Astrocyte (in vitro differentiated cells and primary cell): ENCODE measurements at regions not wholly inside any gene's neighbourhood (a gene's known extent, or its start where the extent isn't known, plus 50 kb on each side); places are given as distances from the start of the nearest gene placed in this dataset.
A peak's percentile ranks its signal among the peaks of the same experiment; 100 is the strongest.

Source experiments
- DNase-seq: peaks from one replicate; pipeline ENCODE4 v3.0.0-alpha.2; 2010; ENCODE audit warnings: low read depth
- FAIRE-seq: peaks from 2 replicates; lab custom pipeline; 2011; peaks lifted over from hg19 to GRCh38; lab: Jason Lieb, UNC
- H2AFZ ChIP-seq: 2 replicates; pipeline ENCODE4 v1.6.0; 2012; ENCODE audit warnings: low read depth, low read length, inconsistent platforms
- H3K27ac ChIP-seq: 2 replicates; pipeline ENCODE4 v1.5.1; 2011; ENCODE audit warnings: low read depth, low read length, inconsistent platforms
- H3K27me3 ChIP-seq: 2 replicates; pipeline ENCODE4 v1.6.0; 2011; ENCODE audit warnings: low read length, inconsistent platforms; ENCODE audit not compliant: insufficient read depth
- H3K36me3 ChIP-seq: 2 replicates; pipeline ENCODE4 v1.5.1; 2011; ENCODE audit warnings: low read length, inconsistent platforms; ENCODE audit not compliant: insufficient read depth
- H3K4me1 ChIP-seq: 2 replicates; pipeline ENCODE4 v1.5.1; 2011; ENCODE audit warnings: low read length, inconsistent platforms; ENCODE audit not compliant: insufficient read depth
- H3K4me2 ChIP-seq: 2 replicates; pipeline ENCODE4 v1.6.0; 2012; ENCODE audit warnings: low read length, inconsistent platforms
- H3K4me3 ChIP-seq: 2 replicates; pipeline ENCODE4 v1.5.1; 2011; ENCODE audit warnings: low read depth, mild to moderate bottlenecking, low read length, inconsistent platforms; ENCODE audit not compliant: insufficient read depth
- H3K79me2 ChIP-seq: 2 replicates; pipeline ENCODE4 v1.6.0; 2012; ENCODE audit warnings: mild to moderate bottlenecking, low read length, inconsistent platforms; ENCODE audit not compliant: insufficient read depth
- H3K9ac ChIP-seq: 2 replicates; pipeline ENCODE4 v1.6.0; 2012; ENCODE audit warnings: mild to moderate bottlenecking, low read length, inconsistent platforms
- H3K9me3 ChIP-seq: 2 replicates; pipeline ENCODE4 v1.5.1; 2012; ENCODE audit warnings: low read depth, mild to moderate bottlenecking, low read length, inconsistent platforms; ENCODE audit not compliant: insufficient read depth
- H4K20me1 ChIP-seq: 2 replicates; pipeline ENCODE4 v1.6.0; 2012; ENCODE audit warnings: low read length, inconsistent platforms; ENCODE audit not compliant: insufficient read depth
- H3K27ac Mint-ChIP-seq: one replicate; pipeline ENCODE4 v1.8.0; 2021; ENCODE audit warnings: mild to moderate bottlenecking, mixed read lengths; ENCODE audit not compliant: unreplicated experiment
- H3K27me3 Mint-ChIP-seq: one replicate; pipeline ENCODE4 v1.8.0; 2021; ENCODE audit warnings: low read depth, mixed read lengths; ENCODE audit not compliant: unreplicated experiment
- H3K36me3 Mint-ChIP-seq: one replicate; pipeline ENCODE4 v1.8.0; 2021; ENCODE audit warnings: low read depth, mixed read lengths; ENCODE audit not compliant: unreplicated experiment
- H3K4me1 Mint-ChIP-seq: one replicate; pipeline ENCODE4 v1.8.0; 2021; ENCODE audit warnings: low read depth, mixed read lengths; ENCODE audit not compliant: unreplicated experiment
- H3K4me3 Mint-ChIP-seq: one replicate; pipeline ENCODE4 v1.8.0; 2021; ENCODE audit warnings: mild to moderate bottlenecking, moderate library complexity, mixed read lengths; ENCODE audit not compliant: unreplicated experiment
- H3K9me3 Mint-ChIP-seq: one replicate; pipeline ENCODE4 v1.8.0; 2021; ENCODE audit warnings: mild to moderate bottlenecking, mixed read lengths; ENCODE audit not compliant: unreplicated experiment
- EZH2 ChIP-seq: IDR thresholded peaks from 2 replicates; pipeline ENCODE4 v1.6.1; 2012; ENCODE audit warnings: mild to moderate bottlenecking, low read length, inconsistent platforms; ENCODE audit not compliant: insufficient read depth
- TF ChIP-seq, protein P1 (sequence below): IDR thresholded peaks from 2 replicates; pipeline ENCODE4 v1.5.1; 2011; ENCODE audit warnings: low read depth, mild to moderate bottlenecking, inconsistent platforms, low read length, moderate library complexity; ENCODE audit not compliant: insufficient read depth

DNA sequence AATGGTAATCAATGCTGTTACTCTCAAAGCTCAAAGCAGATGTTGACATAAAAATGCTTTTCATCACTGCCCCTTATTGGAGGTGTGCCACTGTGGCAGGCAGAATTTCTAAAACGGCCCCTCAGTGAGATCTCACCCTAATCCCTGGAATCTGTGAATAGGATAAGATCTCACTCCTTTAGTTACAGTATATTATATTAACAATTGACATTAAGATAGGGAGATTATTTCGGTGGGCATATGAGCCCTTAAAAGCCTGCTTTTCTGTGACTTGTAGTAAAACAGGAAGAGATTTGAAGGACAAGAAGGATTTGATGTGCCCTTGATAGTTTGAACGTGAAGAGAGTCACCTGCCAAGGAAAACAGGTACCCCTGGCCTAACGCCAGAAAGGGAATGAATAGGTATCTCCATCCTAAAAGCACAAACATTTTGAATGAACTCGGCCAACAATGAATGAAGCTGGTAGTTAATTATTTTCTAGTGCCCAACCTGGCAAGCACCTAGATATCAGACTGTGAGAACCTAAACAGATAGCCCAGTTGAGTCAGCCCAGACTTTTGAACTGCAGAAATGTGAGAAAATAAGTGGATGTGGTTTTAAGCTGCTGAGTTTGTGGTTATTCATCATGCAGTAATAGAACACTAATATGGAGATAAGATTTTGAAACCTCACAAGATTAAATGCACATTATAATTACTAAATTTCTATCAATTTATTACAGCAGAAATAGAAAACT, 881.6 kb downstream of the PCDH18 start:
- no peaks in the 10 kb centered on the region for H3K9me3 ChIP-seq
- DNase-seq (peak; percentile 79), FAIRE-seq (no peak)
- H3K79me2 ChIP-seq: no peaks in the 10 kb centered on the region
- peak overlapping the region; percentile 49 for H3K27ac ChIP-seq
- no peak for TF ChIP-seq EZH2
- TF ChIP-seq, protein P1, sequence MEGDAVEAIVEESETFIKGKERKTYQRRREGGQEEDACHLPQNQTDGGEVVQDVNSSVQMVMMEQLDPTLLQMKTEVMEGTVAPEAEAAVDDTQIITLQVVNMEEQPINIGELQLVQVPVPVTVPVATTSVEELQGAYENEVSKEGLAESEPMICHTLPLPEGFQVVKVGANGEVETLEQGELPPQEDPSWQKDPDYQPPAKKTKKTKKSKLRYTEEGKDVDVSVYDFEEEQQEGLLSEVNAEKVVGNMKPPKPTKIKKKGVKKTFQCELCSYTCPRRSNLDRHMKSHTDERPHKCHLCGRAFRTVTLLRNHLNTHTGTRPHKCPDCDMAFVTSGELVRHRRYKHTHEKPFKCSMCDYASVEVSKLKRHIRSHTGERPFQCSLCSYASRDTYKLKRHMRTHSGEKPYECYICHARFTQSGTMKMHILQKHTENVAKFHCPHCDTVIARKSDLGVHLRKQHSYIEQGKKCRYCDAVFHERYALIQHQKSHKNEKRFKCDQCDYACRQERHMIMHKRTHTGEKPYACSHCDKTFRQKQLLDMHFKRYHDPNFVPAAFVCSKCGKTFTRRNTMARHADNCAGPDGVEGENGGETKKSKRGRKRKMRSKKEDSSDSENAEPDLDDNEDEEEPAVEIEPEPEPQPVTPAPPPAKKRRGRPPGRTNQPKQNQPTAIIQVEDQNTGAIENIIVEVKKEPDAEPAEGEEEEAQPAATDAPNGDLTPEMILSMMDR: no peak
- no peaks in the 10 kb centered on the region for H3K27me3 ChIP-seq
- peaks cover 6% of the 10 kb centered on the region for H3K4me1 ChIP-seq
- H3K4me1 Mint-ChIP-seq: peaks cover 11% of the 10 kb centered on the region
- no peak overlapping the region for H3K4me3 Mint-ChIP-seq
- no peaks in the 10 kb centered on the region for H4K20me1 ChIP-seq
- no peaks in the 10 kb centered on the region for H3K36me3 Mint-ChIP-seq
- no peaks in the 10 kb centered on the region for H3K36me3 ChIP-seq
- H3K9ac ChIP-seq: no peak overlapping the region
- peak overlapping the region; percentile 19 for H3K4me2 ChIP-seq
- H3K9me3 Mint-ChIP-seq: no peaks in the 10 kb centered on the region
- H3K4me3 ChIP-seq: no peak overlapping the region
- no peak overlapping the region for H2AFZ ChIP-seq
- H3K27me3 Mint-ChIP-seq: no peaks in the 10 kb centered on the region
- H3K27ac Mint-ChIP-seq: peak overlapping the region; percentile 48

DNA sequence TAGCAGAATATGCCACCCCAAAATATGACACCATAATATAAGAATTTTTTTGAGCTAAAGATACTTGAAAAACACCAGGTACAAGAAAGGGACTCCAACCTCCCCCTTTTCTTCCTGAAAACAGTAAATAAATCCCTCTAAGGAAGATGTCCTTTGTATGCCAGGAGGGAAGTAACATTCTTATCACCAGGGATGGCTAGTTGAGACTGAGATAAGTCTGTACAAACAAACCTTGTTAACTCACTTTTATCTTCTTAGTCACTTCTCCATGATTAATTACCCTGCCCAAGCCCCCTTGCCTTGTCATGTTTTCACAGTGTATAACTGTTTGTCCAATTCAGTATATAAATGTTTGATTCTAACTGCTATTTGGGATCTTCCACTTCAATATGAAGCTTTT, 888.0 kb downstream of the PCDH18 start:
- no peak overlapping the region for H3K4me2 ChIP-seq
- H3K4me3 Mint-ChIP-seq: no peak overlapping the region
- DNase-seq: no peak
- no peak overlapping the region for H3K9ac ChIP-seq
- no peaks in the 10 kb centered on the region for H3K27me3 Mint-ChIP-seq
- no peak overlapping the region for H3K27ac Mint-ChIP-seq
- no peaks in the 10 kb centered on the region for H3K36me3 Mint-ChIP-seq
- no peak overlapping the region for H2AFZ ChIP-seq
- H3K4me1 ChIP-seq: no peaks in the 10 kb centered on the region
- no peaks in the 10 kb centered on the region for H3K4me1 Mint-ChIP-seq
- no peak overlapping the region for H3K4me3 ChIP-seq
- H3K9me3 Mint-ChIP-seq: no peaks in the 10 kb centered on the region
- no peaks in the 10 kb centered on the region for H3K79me2 ChIP-seq
- FAIRE-seq: no peak
- TF ChIP-seq EZH2: no peak
- TF ChIP-seq, protein P1: no peak
- no peak overlapping the region for H3K27ac ChIP-seq
- no peaks in the 10 kb centered on the region for H3K36me3 ChIP-seq
- H3K9me3 ChIP-seq: no peaks in the 10 kb centered on the region
- H3K27me3 ChIP-seq: no peaks in the 10 kb centered on the region
- H4K20me1 ChIP-seq: no peaks in the 10 kb centered on the region

DNA sequence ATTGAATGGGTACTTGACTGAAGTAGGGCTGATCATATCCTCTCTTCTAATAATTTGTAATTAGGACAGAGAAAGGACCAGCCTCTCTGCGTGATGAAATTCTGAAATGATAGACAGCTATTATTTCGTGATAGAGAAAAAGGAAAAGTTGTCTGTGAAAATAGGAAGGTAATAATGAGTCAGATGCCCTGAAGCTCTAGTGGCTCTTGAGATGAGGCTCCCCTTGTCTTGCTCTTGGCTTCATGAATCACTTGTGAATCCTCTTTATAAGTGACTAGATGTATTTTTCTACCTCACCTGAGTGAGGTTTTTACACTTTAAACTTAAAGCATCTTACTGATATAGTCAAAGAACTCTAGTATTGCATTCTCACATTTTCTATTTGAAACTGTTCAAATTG, 888.9 kb downstream of the PCDH18 start:
- no peaks in the 10 kb centered on the region for H3K4me1 Mint-ChIP-seq
- TF ChIP-seq, protein P1: no peak
- TF ChIP-seq EZH2: no peak
- Histone ChIP-seq H3K27me3 (no peaks in the 10 kb centered on the region), H2AFZ (no peak overlapping the region), H3K4me2 (no peak overlapping the region), H3K4me1 (no peaks in the 10 kb centered on the region), H3K4me3 (no peak overlapping the region), H3K9ac (no peak overlapping the region), H3K79me2 (no peaks in the 10 kb centered on the region), H3K27ac (no peak overlapping the region), H3K36me3 (no peaks in the 10 kb centered on the region), H4K20me1 (no peaks in the 10 kb centered on the region), H3K9me3 (no peaks in the 10 kb centered on the region)
- DNase-seq (no peak), FAIRE-seq (no peak)
- no peak overlapping the region for H3K4me3 Mint-ChIP-seq
- no peaks in the 10 kb centered on the region for H3K9me3 Mint-ChIP-seq
- no peaks in the 10 kb centered on the region for H3K27me3 Mint-ChIP-seq
- H3K36me3 Mint-ChIP-seq: no peaks in the 10 kb centered on the region
- H3K27ac Mint-ChIP-seq: no peak overlapping the region
